Fibroblast of lung (primary cell): ENCODE measurements at regions not wholly inside any gene's neighbourhood (a gene's known extent, or its start where the extent isn't known, plus 50 kb on each side); places are given as distances from the start of the nearest gene placed in this dataset.
A peak's percentile ranks its signal among the peaks of the same experiment; 100 is the strongest.

Experiments
- DNase-seq, 2 donors: peaks; one replicate each; pipeline versions ENCODE4 v3.0.0 to v3.0.0-alpha.2; 2010; ENCODE audit warnings: low read depth in 2 of 2
- H2AFZ ChIP-seq: 2 replicates; pipeline ENCODE4 v1.5.1; 2012; ENCODE audit warnings: low read length, control low read depth, inconsistent platforms
- H3K27ac ChIP-seq: 2 replicates; pipeline ENCODE4 v1.5.1; 2011; ENCODE audit warnings: low read length, control low read depth; ENCODE audit not compliant: insufficient read depth
- H3K27me3 ChIP-seq: 2 replicates; pipeline ENCODE4 v1.5.1; 2011; ENCODE audit warnings: mild to moderate bottlenecking, low read length; ENCODE audit not compliant: control insufficient read depth, insufficient read depth
- H3K36me3 ChIP-seq: 2 replicates; pipeline ENCODE4 v1.5.1; 2011; ENCODE audit warnings: low read length; ENCODE audit not compliant: control insufficient read depth, insufficient read depth
- H3K4me1 ChIP-seq: 2 replicates; pipeline ENCODE4 v1.5.1; 2011; ENCODE audit warnings: low read length; ENCODE audit not compliant: control insufficient read depth, insufficient read depth; ENCODE audit errors: extremely low read depth
- H3K4me2 ChIP-seq: 2 replicates; pipeline ENCODE4 v1.5.1; 2011; ENCODE audit warnings: low read length, control low read depth; ENCODE audit not compliant: insufficient read depth; ENCODE audit errors: extremely low read depth
- H3K4me3 ChIP-seq, 4 experiments: fragments of 200-600 bp in 1 of 4; sonication (generic) in 1 of 4; replicated peaks in 1 of 4; 2 replicates each; pipeline ENCODE4 v1.5.1; 2011 to 2016; ENCODE audit warnings: low read length in 4 of 4, low read depth in 3 of 4, mild to moderate bottlenecking in 3 of 4, control low read depth in 2 of 4, inconsistent platforms in 1 of 4, mixed read lengths in 1 of 4; ENCODE audit not compliant: insufficient read depth in 1 of 4; ENCODE audit errors: control extremely low read depth in 1 of 4
- H3K79me2 ChIP-seq: 2 replicates; pipeline ENCODE4 v1.5.1; 2012; ENCODE audit warnings: mild to moderate bottlenecking, low read length, inconsistent platforms; ENCODE audit not compliant: control insufficient read depth, insufficient read depth
- H3K9ac ChIP-seq: 2 replicates; pipeline ENCODE4 v1.5.1; 2011; ENCODE audit warnings: mild to moderate bottlenecking, low read length, control low read depth; ENCODE audit not compliant: insufficient read depth
- H3K9me3 ChIP-seq: 2 replicates; pipeline ENCODE4 v1.5.1; 2012; ENCODE audit warnings: low read depth, low read length; ENCODE audit not compliant: control insufficient read depth, insufficient read depth
- H4K20me1 ChIP-seq: 2 replicates; pipeline ENCODE4 v1.5.1; 2011; ENCODE audit warnings: low read length; ENCODE audit not compliant: control insufficient read depth, insufficient read depth; ENCODE audit errors: extremely low read depth
- EZH2 ChIP-seq: IDR thresholded peaks from 2 replicates; pipeline ENCODE4 v1.5.1; 2012; ENCODE audit warnings: low read length, control low read depth, mild to moderate bottlenecking; ENCODE audit errors: missing control alignments
- TF ChIP-seq, protein P1 (sequence below), 2 donors: IDR thresholded peaks in 1 of 2; conservative IDR thresholded peaks in 1 of 2; 1 replicate in 1 of 2; 2 replicates in 1 of 2; pipeline ENCODE4 v1.5.1; 2011 to 2012; ENCODE audit warnings: low read length in 2 of 2, control low read depth in 1 of 2, inconsistent platforms in 1 of 2, low read depth in 1 of 2, mild to moderate bottlenecking in 1 of 2

DNA sequence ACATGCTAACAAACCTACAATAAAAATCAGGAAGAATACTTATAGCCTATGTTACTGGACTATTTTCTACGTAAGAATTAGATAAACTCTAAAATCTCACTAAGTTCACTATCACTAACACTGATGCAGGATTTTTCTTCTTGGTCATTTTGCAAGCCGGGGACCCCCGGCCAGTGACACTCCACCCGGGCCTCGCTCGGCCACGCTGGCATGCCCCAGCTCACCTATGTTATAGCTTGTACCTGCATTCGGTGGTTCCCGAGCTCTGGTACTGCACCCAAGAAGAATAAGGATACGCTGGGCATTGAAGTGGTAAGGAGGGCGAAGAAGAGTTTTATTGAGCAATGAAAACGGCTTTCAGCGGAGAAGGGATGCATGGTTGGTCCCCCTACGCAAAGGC is 245.3 kb upstream of the NBEA start:
- Histone ChIP-seq H3K4me2 (no peak overlapping the region), H3K27me3 (no peaks in the 10 kb centered on the region), H3K79me2 (no peaks in the 10 kb centered on the region), H4K20me1 (no peaks in the 10 kb centered on the region), H3K4me3 (no peak overlapping the region), H2AFZ (no peak overlapping the region), H3K27ac (no peak overlapping the region), H3K9me3 (no peaks in the 10 kb centered on the region), H3K4me1 (no peaks in the 10 kb centered on the region), H3K9ac (no peak overlapping the region), H3K36me3 (no peaks in the 10 kb centered on the region)
- DNase-seq = no peak
- no peak for TF ChIP-seq EZH2

DNA sequence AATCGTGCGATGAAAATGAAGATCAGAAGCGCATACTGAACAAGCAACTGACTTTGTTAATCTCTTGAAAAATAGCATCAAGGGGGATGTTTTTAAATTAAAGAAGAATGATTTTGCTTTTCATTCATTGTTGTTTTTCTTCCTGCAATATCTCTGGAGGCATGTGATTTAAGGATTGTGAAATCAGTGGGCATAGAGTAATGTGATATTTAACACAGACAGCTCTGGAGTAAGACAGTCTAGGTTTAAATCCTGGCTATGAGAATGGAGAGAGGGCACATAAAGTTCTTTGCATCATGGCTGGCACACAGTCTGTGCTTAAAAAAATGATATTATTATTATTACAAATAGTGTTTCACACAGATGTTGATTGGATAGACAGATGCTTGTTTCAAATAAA is 243.1 kb upstream of the NBEA start:
- Histone ChIP-seq H3K4me1 (no peaks in the 10 kb centered on the region), H3K27ac (no peak overlapping the region), H3K79me2 (no peaks in the 10 kb centered on the region), H3K4me2 (no peak overlapping the region), H3K9me3 (no peaks in the 10 kb centered on the region), H4K20me1 (no peaks in the 10 kb centered on the region), H3K9ac (no peak overlapping the region), H2AFZ (no peak overlapping the region), H3K4me3 (no peak overlapping the region), H3K36me3 (no peaks in the 10 kb centered on the region), H3K27me3 (no peaks in the 10 kb centered on the region)
- peak; percentile 8 to 19 for DNase-seq
- TF ChIP-seq, protein P1, sequence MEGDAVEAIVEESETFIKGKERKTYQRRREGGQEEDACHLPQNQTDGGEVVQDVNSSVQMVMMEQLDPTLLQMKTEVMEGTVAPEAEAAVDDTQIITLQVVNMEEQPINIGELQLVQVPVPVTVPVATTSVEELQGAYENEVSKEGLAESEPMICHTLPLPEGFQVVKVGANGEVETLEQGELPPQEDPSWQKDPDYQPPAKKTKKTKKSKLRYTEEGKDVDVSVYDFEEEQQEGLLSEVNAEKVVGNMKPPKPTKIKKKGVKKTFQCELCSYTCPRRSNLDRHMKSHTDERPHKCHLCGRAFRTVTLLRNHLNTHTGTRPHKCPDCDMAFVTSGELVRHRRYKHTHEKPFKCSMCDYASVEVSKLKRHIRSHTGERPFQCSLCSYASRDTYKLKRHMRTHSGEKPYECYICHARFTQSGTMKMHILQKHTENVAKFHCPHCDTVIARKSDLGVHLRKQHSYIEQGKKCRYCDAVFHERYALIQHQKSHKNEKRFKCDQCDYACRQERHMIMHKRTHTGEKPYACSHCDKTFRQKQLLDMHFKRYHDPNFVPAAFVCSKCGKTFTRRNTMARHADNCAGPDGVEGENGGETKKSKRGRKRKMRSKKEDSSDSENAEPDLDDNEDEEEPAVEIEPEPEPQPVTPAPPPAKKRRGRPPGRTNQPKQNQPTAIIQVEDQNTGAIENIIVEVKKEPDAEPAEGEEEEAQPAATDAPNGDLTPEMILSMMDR (conservative IDR thresholded peaks at IDR 0.05 in 1 of 2, IDR thresholded peaks at IDR 0.05 in 1 of 2; ENCODE audit: low read depth in 1 of 2, low read length in 2 of 2) = no peak
- TF ChIP-seq EZH2 = no peak

DNA sequence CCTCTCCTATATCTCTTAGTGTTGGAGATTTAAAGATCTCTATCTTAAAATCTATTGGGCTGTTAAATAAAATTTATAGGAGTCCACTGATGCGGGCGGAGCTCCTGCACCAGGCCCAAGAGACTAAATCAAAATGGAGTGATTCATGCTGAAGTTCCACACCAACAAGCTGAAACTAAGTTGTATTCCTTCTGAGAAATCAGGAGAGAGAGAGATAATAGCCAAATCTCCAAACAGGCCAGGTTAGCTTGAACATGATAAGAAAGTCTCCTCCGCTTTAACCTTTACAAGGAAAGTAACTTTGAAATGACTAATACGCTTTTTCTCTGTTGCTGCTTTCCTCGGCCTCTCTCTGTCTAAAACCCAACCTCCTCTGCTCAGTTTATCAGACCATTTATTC is 241.9 kb upstream of the NBEA start:
- no peaks in the 10 kb centered on the region for H3K27me3 ChIP-seq
- H3K9ac ChIP-seq = no peak overlapping the region
- DNase-seq = no peak
- H3K27ac ChIP-seq = no peak overlapping the region
- H3K4me3 ChIP-seq = no peak overlapping the region
- H3K79me2 ChIP-seq = no peaks in the 10 kb centered on the region
- no peak for TF ChIP-seq EZH2
- TF ChIP-seq, protein P1 (conservative IDR thresholded peaks at IDR 0.05 in 1 of 2, IDR thresholded peaks at IDR 0.05 in 1 of 2; ENCODE audit: low read depth in 1 of 2, low read length in 2 of 2) = no peak
- no peak overlapping the region for H2AFZ ChIP-seq
- H3K4me1 ChIP-seq = no peaks in the 10 kb centered on the region
- H3K36me3 ChIP-seq = no peaks in the 10 kb centered on the region
- no peak overlapping the region for H3K4me2 ChIP-seq
- no peaks in the 10 kb centered on the region for H4K20me1 ChIP-seq
- no peaks in the 10 kb centered on the region for H3K9me3 ChIP-seq
